ENCODE measurements at regions not wholly inside any gene's neighbourhood (a gene's known extent, or its start where the extent isn't known, plus 50 kb on each side); places are given as distances from the start of the nearest gene placed in this dataset.
"Not testable (repeated sequence)": the region's sequence is repeated elsewhere in the genome, so short reads cannot be mapped to it uniquely, and the experiment has no call there.

DNA sequence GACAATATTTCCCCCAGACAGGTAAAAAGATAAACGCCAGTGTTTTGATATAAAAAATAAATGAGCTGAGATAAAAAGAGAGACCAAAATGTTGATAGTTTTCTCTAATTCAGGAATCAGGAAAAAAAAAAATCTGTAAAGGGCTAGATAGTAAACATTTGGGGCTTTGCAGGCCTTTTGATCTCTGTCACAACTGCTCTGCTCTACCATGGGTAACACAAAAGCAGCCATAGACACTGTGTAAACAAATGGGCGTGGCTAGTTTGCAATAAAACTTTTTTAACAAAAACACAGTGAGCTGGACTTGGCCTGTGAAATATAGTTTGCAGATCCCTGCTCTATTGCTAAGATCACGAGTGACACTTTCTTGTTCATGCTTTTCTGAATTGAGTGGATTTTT is 219.1 kb upstream of the STXBP5 start:
- DNase-seq (ENCODE audit: low spot score) = peak; percentile 70

DNA sequence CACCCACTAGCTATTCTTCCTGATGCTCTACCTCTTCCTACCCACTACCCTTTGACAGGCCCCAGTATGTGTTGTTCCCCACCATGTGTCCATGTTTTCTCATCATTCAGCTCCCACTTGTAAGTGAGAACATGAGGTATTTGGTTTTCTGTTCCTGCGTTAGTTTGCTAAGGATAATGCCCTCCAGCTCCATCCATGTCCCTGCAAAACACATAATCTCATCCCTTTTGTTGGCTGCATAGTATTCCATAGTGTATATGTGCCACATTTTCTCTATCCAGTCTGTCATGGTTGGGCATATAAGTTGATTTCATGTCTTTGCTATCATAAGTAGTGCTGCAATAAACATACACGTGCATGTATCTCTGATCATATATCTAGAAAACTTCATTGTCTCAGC is 218.3 kb upstream of the STXBP5 start:
- DNase-seq (ENCODE audit: low spot score) = no peak

- DNase-seq (ENCODE audit: low spot score) = not testable (repeated sequence)
Measured at GRCh38 chr6:146987938-146988337, 216.3 kb upstream of the STXBP5 start.

DNA sequence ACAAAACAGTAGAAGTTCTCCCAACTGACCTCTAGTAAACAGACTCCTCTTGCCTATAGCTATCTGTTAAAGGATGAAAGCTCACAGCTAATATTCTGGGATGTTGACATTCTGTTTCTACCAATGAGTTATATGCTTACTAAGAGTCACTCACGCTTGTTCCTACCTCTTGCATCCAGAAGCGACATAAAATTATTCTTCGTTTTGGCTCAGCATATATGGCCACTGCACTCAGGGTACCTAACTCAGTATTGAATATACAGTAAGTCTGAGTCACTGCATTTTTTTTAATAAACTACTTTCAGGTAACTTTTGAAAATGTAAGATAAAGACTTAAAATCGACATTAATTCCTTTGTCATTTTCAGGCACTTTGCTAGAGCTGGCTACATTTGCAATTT is 214.4 kb upstream of the STXBP5 start:
- no peak for DNase-seq (ENCODE audit: low spot score)

DNA sequence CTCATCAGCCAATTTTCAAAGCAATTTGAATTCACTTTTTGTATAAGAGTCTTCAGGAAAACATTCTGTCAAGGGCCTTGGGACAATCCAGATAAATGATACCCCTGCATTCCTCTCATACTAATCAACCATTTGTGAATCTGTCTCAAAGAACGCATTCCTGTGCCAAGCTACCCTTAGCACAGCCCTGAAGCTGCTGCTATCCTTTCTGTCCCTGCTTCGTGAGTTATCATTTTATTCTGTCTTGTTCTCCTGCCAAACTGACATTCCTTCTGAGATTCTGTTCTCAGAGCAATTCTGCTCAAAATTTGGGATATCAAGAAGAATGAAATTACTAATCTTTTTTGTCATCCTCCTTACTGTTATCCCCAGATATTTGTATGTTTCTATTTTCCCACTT is 213.9 kb upstream of the STXBP5 start:
- no peak for DNase-seq (ENCODE audit: low spot score)

GRCh38 chr6:146990821-146991798 is 213.1 kb upstream of the STXBP5 start:
- DNase-seq (ENCODE audit: low spot score) = no peak

- no peak for DNase-seq (ENCODE audit: low spot score)
Measured at GRCh38 chr6:146997062-146997461, 207.2 kb upstream of the STXBP5 start.

DNA sequence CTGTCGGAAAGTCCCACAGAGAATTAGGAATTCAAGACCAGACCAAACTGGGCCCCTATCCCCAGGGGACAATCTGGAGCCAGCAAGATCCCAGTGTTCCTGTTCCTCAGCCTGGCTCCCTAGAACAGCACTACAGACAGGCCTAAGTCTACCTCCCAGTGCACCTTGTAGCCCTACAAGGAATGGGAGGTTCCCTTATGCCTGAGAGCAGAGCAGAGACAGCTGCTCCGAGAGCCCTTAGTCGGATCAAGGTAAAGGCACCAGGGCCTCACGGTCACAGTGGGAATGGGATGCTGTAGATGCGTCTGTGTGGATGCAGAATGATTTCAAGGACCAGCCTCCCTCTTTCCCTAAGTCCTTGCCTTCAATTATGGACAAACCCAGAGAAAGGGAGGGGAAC is 204.5 kb upstream of the STXBP5 start:
- DNase-seq (ENCODE audit: low spot score) = no peak

DNA sequence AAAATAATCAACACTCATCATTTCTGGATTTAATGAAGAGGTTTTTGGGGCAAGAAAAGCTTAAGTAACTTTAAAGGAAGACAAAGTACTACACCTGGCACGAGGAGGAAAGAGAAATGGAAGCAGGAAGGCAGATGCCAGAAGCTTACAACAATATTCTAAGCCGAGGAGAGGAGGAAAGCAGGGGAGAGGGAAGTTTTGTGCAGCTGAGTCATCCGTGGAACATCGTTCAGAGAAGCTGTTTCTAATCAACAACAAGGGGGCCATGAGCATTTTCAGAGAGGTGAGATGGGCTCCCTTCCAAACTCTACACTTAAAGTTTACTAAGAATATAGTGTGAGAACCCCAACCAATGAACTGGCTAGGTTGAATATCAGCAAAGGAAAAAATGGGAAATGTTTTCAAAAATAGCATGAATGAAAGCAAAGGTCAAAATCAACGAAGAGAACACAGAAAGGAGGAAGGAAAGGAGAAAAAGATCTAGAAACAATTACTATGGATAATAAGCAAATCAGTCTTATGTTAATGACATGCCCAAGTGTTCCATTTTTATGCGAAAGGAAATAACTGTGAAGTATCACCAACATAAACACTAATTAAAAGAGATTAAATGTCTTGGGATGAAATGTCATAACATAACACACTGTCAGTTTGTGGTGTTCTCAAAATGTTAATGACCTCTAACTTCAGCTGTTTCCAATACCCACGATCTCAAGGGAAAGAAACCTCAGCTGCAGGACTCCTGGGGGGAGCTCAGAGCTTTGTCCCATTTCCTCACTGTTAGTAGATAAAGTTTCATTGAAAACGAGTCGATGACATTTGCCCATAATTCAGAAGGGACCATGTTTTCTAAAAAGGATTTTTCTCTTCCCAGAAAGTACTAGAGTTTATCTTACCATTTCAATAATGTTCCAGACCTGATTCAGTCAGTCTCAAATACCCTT is 203.4 kb upstream of the STXBP5 start:
- no peak for DNase-seq (ENCODE audit: low spot score)

DNA sequence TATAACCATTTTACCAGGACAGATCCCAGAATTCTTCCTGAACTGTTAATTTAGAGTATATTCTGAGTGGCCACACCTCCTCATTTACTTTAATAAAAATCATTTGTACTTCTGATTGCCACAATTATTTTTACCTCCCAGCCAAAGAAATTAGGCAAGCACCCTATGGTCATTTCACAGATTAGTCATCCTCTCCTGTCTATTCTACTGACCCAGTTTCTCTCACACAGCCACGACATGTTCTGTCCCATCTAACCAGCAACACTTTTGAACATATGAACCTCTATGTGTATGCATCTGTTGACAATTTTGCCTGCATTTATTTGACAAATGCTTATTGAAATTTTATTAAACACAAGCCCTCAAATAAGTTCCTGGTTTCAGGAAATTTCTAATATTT is 202.6 kb upstream of the STXBP5 start:
- no peak for DNase-seq (ENCODE audit: low spot score)

- no peak for DNase-seq (ENCODE audit: low spot score)
Measured at GRCh38 chr6:147003186-147003585, 201.0 kb upstream of the STXBP5 start.

DNA sequence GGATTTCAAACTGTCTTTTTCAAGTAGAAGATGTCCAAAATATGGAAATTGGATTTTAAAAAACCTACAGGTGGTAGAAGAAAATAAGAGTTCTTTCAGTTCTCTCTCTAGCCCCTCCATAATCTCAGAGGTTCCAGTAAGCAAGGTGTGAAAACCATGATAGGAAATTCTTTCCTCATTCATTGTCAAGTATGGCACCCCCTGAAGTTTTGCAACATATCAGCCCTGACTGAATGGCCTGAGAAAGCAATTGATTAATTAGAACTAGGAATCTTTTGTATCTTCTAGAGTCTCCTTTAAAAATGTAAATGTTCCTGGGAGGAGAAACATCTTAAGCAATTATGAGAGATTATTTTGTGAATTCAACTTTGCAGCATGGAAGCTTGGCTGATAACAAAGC is 198.7 kb upstream of the STXBP5 start:
- no peak for DNase-seq (ENCODE audit: low spot score)

DNA sequence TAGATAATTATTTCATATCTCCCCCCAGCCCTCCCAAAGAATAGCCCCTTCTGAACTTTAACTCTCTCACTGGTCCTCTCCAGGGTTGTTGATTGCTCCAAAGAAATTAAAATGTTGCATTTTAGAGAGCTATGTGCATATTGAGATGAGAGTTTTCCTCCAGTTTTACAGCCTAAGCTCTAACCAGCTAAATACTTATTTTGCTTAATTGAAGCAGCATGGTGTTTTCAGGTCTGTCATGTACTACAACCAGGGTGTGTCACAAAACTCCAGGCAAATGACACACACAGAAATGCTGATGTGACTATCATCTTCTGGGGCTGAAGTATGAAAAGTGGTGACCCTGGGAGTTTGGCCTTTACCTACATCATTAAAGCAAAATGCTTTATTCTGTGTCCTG is 196.8 kb upstream of the STXBP5 start:
- no peak for DNase-seq (ENCODE audit: low spot score)

- DNase-seq (ENCODE audit: low spot score) = no peak
Measured at GRCh38 chr6:147009358-147009757, 194.9 kb upstream of the STXBP5 start.

- DNase-seq (ENCODE audit: low spot score) = no peak
Measured at GRCh38 chr6:147015674-147016073, 188.5 kb upstream of the STXBP5 start.

DNA sequence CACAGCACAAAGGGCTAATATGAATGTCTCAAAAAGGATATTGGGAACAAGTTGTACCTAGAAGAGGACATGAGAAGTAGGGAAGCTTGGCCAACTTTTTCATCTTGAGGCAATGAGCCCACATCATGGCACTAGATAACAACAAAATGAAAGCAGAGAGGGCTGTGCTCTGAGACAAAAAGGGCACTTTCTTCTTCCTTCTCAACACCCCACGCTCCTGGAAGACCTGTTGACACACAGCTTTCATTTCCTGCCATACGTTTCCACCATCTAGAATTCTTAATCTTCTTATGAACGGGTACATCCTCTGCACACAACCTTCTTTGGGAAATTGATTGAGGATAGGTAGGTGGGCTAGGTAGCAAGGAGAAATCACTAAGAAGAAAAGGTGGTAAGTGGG is 187.8 kb upstream of the STXBP5 start:
- DNase-seq (ENCODE audit: low spot score) = no peak

GRCh38 chr6:147017153-147017552 is 187.1 kb upstream of the STXBP5 start:
- no peak for DNase-seq (ENCODE audit: low spot score)

- DNase-seq (ENCODE audit: low spot score) = no peak
Measured at GRCh38 chr6:147019001-147019400, 185.2 kb upstream of the STXBP5 start.

DNA sequence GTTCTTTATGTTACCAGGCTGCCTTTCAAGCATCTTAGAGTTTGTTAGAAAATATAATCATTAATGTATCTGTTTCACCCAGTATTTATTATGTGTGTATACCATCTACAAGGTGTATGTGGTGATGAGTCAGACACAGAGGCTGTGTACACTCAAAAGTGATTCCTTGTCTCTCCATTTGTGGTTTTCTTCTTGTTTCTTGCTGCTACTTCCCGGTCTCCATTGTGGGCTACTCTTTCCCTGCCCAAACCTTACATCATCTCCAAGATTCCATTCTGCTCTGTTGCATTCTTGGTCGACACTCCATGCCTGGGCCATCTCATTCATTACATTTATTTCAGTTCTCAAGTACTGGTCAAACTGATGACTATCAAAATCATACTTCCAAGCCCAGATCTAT is 182.2 kb upstream of the STXBP5 start:
- DNase-seq (ENCODE audit: low spot score) = no peak

- no peak for DNase-seq (ENCODE audit: low spot score)
Measured at GRCh38 chr6:147023148-147023547, 181.1 kb upstream of the STXBP5 start.

DNA sequence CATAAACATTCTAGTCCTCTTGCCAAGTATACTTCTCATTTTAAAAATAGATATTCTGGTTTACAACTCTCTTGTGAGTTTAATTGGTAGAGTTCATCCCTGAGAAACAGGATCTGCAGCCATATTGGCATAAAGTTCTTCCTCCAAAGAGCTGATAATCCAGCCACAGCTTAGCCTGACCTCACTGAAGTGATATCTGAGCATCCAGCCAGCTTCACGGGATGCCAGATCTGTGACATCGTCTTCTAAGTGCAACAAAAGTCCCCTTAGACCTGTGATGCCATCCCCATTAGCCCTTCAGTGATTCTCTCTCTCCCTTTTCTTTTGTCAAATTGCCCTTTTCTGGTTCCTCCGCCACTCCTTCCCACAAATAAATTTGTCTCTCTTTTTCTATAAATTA is 180.6 kb upstream of the STXBP5 start:
- DNase-seq (ENCODE audit: low spot score) = no peak

DNA sequence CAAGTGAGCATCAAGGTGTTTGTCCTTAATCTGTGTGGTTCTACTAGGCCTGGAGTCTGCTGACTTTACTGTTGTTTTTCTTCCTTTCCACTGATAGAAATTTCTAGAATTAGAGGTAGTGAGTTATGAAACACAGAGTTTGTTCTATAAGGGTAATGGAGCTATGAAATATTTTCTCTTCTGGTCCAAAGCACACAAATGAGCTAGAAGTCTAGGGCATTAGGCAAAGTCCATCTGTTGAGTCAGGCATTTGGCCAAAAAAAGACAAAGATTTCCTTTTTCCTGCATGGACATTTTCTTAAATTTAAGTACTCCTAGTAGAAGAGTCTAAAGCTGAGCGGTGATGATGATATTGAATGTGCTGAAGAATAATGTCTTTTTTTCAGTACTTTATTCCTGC is 174.3 kb upstream of the STXBP5 start:
- DNase-seq (ENCODE audit: low spot score) = no peak

GRCh38 chr6:147033267-147033666 is 170.9 kb upstream of the STXBP5 start:
- no peak for DNase-seq (ENCODE audit: low spot score)
